ENCODE measurements at regions not wholly inside any gene's neighbourhood (a gene's known extent, or its start where the extent isn't known, plus 50 kb on each side); places are given as distances from the start of the nearest gene placed in this dataset.

GRCh38 chr9:87197349-87198130, 250.2 kb upstream of the GAS1 start:
- no peak overlapping the region for H3K4me3 ChIP-seq (ENCODE audit: low read depth, low read length)
- TF ChIP-seq CTCF (IDR thresholded peaks at IDR 0.05; ENCODE audit: low read depth, low read length) = no peak
- no peaks in the 10 kb centered on the region for H3K9me3 ChIP-seq (ENCODE audit: control insufficient read depth, insufficient read depth, low read length)
- ChIA-PET POLR2A (no interaction called here), CTCF (no interaction called here)
- no peak overlapping the region for H3K27ac ChIP-seq (ENCODE audit: low read depth, low read length)
- DNase-seq (ENCODE audit: low read depth, low spot score) = no peak
- H3K27me3 ChIP-seq (ENCODE audit: control insufficient read depth, insufficient read depth, low read length) = no peaks in the 10 kb centered on the region

- no peak overlapping the region for H3K27ac ChIP-seq (ENCODE audit: low read depth, low read length)
- H3K9me3 ChIP-seq (ENCODE audit: control insufficient read depth, insufficient read depth, low read length) = no peaks in the 10 kb centered on the region
- no peaks in the 10 kb centered on the region for H3K27me3 ChIP-seq (ENCODE audit: control insufficient read depth, insufficient read depth, low read length)
- DNase-seq (ENCODE audit: low read depth, low spot score) = no peak
- no peak for TF ChIP-seq CTCF (IDR thresholded peaks at IDR 0.05; ENCODE audit: low read depth, low read length)
- H3K4me3 ChIP-seq (ENCODE audit: low read depth, low read length) = no peak overlapping the region
- CTCF ChIA-PET = interaction anchor here (0.6 kb wide), 1 partner anchor 157 kb away, joined by 3 read pairs; no protein-coding TSS in a partner anchor
- POLR2A ChIA-PET = no interaction called here
Measured at GRCh38 chr9:87198716-87199115, 251.4 kb upstream of the GAS1 start.

- POLR2A ChIA-PET = no interaction called here
- CTCF ChIA-PET = no interaction called here
Measured at GRCh38 chr9:87199278-87199677, 252.0 kb upstream of the GAS1 start.

GRCh38 chr9:87199782-87200181, 252.5 kb upstream of the GAS1 start:
- CTCF ChIA-PET = no interaction called here
- no peak for TF ChIP-seq CTCF (IDR thresholded peaks at IDR 0.05; ENCODE audit: low read depth, low read length)

More at GRCh38 chr9:87199278-87199677, 252.0 kb upstream of the GAS1 start:
- Histone ChIP-seq H3K9me3 (ENCODE audit: control insufficient read depth, insufficient read depth, low read length) (no peaks in the 10 kb centered on the region), H3K27me3 (ENCODE audit: control insufficient read depth, insufficient read depth, low read length) (no peaks in the 10 kb centered on the region), H3K27ac (ENCODE audit: low read depth, low read length) (no peak overlapping the region), H3K4me3 (ENCODE audit: low read depth, low read length) (no peak overlapping the region)
- DNase-seq (ENCODE audit: low read depth, low spot score) = no peak
- no peak for TF ChIP-seq CTCF (IDR thresholded peaks at IDR 0.05; ENCODE audit: low read depth, low read length)

GRCh38 chr9:87201351-87201751, 254.0 kb upstream of the GAS1 start:
- Histone ChIP-seq H3K27ac (ENCODE audit: low read depth, low read length) (no peak overlapping the region), H3K9me3 (ENCODE audit: control insufficient read depth, insufficient read depth, low read length) (no peaks in the 10 kb centered on the region), H3K27me3 (ENCODE audit: control insufficient read depth, insufficient read depth, low read length) (no peaks in the 10 kb centered on the region), H3K4me3 (ENCODE audit: low read depth, low read length) (no peak overlapping the region)
- ChIA-PET POLR2A (no interaction called here), CTCF (no interaction called here)
- no peak for DNase-seq (ENCODE audit: low read depth, low spot score)
- TF ChIP-seq CTCF (IDR thresholded peaks at IDR 0.05; ENCODE audit: low read depth, low read length) = no peak

More at GRCh38 chr9:87199782-87200181, 252.5 kb upstream of the GAS1 start:
- POLR2A ChIA-PET = no interaction called here
- no peak for DNase-seq (ENCODE audit: low read depth, low spot score)
- Histone ChIP-seq H3K27me3 (ENCODE audit: control insufficient read depth, insufficient read depth, low read length) (no peaks in the 10 kb centered on the region), H3K4me3 (ENCODE audit: low read depth, low read length) (no peak overlapping the region), H3K27ac (ENCODE audit: low read depth, low read length) (no peak overlapping the region), H3K9me3 (ENCODE audit: control insufficient read depth, insufficient read depth, low read length) (no peaks in the 10 kb centered on the region)
